ENCODE measurements at regions not wholly inside any gene's neighbourhood (a gene's known extent, or its start where the extent isn't known, plus 50 kb on each side); places are given as distances from the start of the nearest gene placed in this dataset.

- TF ChIP-seq CTCF (conservative IDR thresholded peaks at IDR 0.05 in 1 of 2, IDR thresholded peaks at IDR 0.05 in 1 of 2; ENCODE audit: extremely low read depth in 1 of 2, insufficient read depth in 1 of 2, low read depth in 1 of 2, low read length in 2 of 2), result no peak
- no peak for TF ChIP-seq EZH2 (IDR thresholded peaks at IDR 0.05; ENCODE audit: borderline replicate concordance, low read length)
Observed at GRCh38 chr5:43959144-43959543, 356.2 kb downstream of the NNT start.
